ENCODE measurements at regions not wholly inside any gene's neighbourhood (a gene's known extent, or its start where the extent isn't known, plus 50 kb on each side); places are given as distances from the start of the nearest gene placed in this dataset.
"Not testable (repeated sequence)": the region's sequence is repeated elsewhere in the genome, so short reads cannot be mapped to it uniquely, and the experiment has no call there.

DNA sequence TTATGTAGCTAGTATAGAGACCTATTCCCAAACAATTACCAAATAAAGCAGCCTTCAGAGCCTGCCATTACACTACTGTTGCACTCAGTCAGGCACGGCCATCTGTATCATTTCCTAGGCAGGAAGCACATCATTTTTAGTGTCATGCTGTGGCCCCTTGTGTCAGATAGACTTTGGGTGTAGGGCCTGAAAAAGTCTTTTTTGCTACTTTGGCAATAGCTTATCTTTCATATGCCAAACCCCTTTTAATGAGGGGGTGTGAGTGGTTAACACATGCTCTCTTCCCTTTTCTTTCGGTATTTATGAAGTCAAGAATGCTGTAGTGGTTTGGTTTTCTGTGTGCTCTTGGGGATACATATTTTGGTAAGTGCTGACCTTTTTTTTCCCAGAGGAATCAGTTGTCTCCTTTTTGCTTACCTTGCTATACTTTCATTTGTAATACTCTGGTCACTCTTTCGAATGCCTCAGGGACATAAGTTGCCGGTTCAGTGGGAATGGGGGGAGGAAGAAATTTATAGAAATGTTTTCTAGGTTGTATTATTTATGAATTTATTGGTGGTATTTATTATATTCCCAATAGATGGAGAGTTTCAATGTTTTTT, 209.8 kb downstream of the CSNK1G3 start:
- no peak for DNase-seq

- peak; percentile 34 for DNase-seq
Observed at GRCh38 chr5:123720955-123721354, 209.0 kb downstream of the CSNK1G3 start.

DNA sequence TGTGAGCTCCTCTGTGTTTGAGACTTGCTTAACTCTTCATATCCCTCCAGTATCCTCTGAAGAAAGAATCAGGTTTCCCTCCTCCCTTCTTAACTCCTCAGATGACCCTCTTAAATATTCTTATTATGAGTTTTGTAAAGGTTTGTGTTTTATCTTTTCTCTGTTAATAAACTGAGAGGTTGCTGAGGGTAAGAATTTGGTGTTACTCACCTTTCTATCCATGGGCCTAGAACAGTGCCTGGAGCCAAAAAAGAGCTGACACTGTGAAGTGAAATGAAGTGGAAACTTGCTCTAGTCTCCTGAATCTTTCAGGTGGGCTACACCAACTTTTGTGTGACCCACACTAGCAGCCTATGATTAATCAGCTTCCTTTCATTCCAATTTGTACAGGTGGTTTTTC, 208.4 kb downstream of the CSNK1G3 start:
- DNase-seq, result no peak

- peak; percentile 57 for DNase-seq
Observed at GRCh38 chr5:123719004-123719403, 207.0 kb downstream of the CSNK1G3 start.

- DNase-seq, result no peak
Observed at GRCh38 chr5:123718238-123718637, 206.3 kb downstream of the CSNK1G3 start.

GRCh38 chr5:123717139-123717538, 205.2 kb downstream of the CSNK1G3 start:
- DNase-seq, result peak; percentile 54

- no peak for DNase-seq
Observed at GRCh38 chr5:123710031-123710430, 198.1 kb downstream of the CSNK1G3 start.

DNA sequence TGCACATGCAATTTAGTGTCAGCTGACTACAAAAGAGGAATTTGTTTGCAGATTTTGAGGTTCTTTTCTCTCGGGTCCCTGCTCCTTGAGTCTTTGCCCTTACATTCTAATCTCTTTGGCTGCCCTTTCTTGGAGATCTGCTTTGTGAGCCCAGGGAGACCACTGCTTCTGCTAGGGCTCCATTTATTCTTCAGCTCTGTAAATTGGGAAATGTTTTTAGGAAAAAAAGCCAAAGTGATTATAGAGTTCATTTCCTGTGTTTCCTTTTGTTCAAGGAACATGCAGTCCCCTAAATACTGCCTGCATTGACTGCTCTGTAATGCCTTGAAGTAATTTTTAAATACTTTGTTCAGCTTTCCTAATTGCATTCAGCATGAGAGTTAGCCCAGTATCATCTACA, 197.4 kb downstream of the CSNK1G3 start:
- DNase-seq, result no peak

GRCh38 chr5:123708074-123708806, 196.3 kb downstream of the CSNK1G3 start:
- DNase-seq, result peak; percentile 97

DNA sequence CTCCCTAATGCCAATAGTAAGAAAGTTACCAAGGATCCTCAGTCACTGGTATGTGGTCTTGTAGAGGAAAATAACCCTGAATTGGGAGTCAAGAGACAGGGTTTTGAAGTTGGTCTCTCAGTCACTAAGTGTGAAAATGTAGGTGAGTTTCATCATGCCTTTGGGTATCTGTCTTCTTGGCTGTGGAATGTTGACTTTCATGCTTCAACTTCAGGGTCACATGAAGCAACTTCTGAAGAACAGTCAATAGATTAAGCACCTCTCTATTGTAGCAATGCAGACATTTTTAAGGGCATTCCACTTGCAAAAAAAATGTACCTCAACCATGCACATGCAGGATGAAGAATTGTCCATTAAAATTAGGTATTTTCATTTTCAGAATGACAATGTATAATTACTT, 194.6 kb downstream of the CSNK1G3 start:
- no peak for DNase-seq

GRCh38 chr5:123705741-123706140, 193.8 kb downstream of the CSNK1G3 start:
- peak; percentile 74 for DNase-seq

DNA sequence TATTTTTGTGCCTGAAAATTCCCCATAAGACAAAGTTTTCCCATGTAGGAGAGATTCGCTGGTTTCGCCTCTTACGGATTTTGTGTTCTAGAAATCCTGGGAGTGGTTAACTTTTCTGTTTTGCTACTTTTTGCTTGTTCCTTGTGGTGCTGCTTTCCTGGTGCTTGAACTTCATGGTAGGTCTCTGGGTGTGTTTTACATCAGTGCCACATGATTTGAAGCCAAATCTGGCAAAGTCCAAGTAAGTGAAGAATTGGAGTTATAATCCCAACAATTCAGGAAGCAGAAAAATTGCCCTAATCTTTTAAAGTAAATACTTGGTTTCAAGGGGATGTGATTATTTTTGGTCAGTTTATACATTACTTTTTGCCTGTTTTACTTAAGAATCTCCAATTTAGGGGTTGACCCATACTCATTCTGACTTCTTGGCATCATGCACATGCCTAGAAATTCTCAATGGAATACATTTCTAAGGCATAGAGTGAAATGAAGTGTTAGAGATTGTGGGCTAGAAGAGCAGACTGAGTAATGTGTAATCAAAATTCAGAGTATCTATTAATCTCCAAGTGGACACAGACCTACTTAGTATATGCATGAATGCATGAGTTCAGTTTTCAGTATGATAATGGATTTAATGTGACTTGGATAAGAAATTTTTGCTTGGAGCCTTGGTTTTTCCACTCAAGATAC, 189.7 kb downstream of the CSNK1G3 start:
- no peak for DNase-seq

DNA sequence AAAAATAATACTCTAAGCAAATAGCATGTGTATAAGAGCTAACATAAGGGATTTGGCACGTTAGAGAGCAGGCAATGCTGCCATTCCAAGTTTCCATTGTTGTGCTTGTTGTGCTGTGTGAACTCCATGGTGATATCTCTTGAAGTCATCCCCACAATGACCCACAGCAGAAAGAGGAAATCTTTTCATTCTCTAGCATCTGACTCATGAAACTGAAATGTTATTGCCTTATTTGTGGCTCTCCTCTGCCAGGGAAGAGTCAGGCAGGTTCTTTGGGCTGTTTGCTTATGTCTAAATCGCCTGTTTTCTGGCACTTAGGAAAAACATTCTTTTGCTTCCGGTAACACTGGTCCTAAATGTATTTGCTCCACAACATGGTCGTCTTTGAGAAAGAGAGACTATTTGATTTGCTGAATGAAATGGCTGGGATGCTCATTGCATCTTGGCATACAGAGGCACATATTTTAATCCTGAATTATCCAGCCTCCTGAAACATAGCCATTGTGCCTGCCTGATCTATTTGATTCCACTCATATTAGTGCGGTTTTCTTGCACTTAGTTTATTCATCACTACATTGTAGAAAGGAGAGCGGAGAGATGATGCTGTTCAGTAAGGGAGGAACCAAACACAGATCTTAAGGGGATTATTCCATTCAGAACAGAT, 188.8 kb downstream of the CSNK1G3 start:
- DNase-seq, result peak; percentile 96

GRCh38 chr5:123699571-123699970, 187.6 kb downstream of the CSNK1G3 start:
- DNase-seq, result no peak

- DNase-seq, result not testable (repeated sequence)
Observed at GRCh38 chr5:123698937-123699336, 187.0 kb downstream of the CSNK1G3 start.

- peak; percentile 41 for DNase-seq
Observed at GRCh38 chr5:123696921-123697341, 185.0 kb downstream of the CSNK1G3 start.

DNA sequence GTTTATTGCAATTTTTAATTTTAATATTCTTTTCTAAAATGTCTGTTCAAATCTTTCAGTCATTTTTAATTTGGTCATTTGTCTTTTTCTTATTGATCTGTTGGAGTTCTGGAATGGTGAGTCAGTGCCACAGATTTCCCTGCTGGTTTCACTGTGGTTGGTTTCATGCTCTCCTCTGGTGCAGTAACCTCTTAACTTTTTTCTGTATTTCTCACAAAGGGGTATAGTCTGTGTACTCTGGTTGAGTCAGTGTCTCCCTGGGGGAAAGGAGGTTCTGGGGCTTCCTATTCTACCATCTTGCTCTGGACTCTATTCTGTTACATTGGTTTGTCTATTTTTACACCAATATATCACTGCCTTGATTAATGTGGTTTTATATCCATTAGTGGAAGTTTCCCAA, 178.8 kb downstream of the CSNK1G3 start:
- peak; percentile 45 for DNase-seq

- no peak for DNase-seq
Observed at GRCh38 chr5:123681061-123681460, 169.1 kb downstream of the CSNK1G3 start.

DNA sequence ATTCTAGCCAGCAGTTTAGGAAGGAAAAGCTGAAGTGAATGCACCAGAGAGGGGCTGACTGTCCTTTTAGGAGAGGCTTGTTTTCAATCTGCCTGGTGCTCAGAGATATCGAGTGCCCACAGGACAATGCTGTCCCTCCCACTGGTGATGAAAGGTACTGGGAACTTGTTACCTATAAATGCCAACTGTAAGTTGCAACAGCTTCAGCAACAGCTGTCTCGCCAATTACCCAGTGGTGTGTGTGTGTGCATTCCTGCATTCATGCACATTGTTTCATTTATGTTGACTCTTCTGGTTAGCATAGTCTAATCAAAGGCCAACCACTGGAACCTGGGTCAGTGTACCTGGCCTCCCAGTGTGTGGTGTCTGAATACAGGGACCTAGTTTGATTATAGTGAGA, 161.1 kb downstream of the CSNK1G3 start:
- no peak for DNase-seq

DNA sequence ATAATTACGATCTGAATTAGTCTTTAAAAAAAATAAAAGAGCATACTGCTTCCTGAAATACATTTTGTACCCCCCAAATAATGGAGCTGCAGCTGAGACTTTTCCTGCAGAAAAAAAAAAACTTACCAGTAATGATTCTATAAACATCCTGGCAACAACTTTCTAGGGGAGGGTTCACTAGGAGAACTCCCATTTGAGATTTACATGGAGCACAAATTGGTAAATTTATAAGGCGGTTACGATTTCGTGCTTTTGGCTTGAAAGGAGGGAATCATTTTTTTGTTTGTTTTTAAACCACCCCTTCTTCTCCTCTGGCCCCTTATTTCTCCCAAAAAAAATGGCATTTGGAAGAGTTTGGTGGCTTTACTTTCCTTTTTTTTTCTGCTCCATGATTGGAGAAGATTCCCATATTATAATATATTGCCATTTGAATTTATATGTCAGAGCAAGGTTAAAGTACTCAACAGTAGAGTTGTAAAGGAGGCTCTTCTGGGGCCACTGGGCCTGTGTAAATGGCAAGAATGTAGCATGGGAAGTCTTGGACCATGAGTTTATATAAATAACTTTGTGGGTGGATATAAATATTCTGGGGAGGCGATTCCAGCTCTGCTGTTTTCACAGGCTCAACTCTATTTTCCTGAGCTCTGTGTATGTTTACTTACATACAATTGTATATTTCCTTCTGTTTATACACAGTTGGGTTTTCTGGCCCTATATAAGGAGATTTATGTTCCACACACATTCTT, 159.9 kb downstream of the CSNK1G3 start:
- no peak for DNase-seq

DNA sequence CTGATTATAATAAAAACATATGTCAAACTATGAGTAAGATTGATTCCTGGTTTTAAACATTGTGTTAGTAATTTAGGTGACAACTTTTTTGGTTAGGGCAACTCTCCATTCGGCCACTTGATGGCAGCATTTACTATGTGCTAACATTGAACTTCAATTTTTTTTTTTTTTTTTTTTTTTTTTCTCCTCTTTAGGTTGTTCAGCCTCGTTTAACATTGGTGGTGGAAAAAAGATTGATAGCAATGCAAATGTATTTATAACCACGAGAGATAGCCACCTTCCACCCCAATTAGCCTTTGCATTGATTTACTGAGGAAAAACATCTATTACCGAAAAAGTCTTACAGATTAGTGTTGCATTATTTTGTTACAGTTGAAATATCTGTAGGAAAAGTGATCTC, 159.1 kb downstream of the CSNK1G3 start:
- peak; percentile 57 for DNase-seq
